HG02852 (cell line): ENCODE measurements at regions not wholly inside any gene's neighbourhood (a gene's known extent, or its start where the extent isn't known, plus 50 kb on each side); places are given as distances from the start of the nearest gene placed in this dataset.

ENCODE experiments used
- ATAC-seq: cut with Tn5 transposase; IDR thresholded peaks from one replicate; pipeline ENCODE4 v1.9.1; 2021; ENCODE audit warnings: mild to moderate bottlenecking, moderate library complexity; ENCODE audit not compliant: unreplicated experiment

GRCh38 chr16:74232806-74233465 lies 63.7 kb upstream of the PSMD7 start:
- ATAC-seq, result no peak

- no peak for ATAC-seq
These were observed 66.5 kb upstream of the PSMD7 start for GRCh38 chr16:74230126-74230525.

GRCh38 chr16:74226338-74226954 lies 70.2 kb upstream of the PSMD7 start:
- no peak for ATAC-seq

- no peak for ATAC-seq
These were observed 71.6 kb upstream of the PSMD7 start for GRCh38 chr16:74224828-74225612.

- ATAC-seq, result no peak
These were observed 74.8 kb upstream of the PSMD7 start for GRCh38 chr16:74221828-74222227.

- no peak for ATAC-seq
These were observed 76.9 kb upstream of the PSMD7 start for GRCh38 chr16:74219706-74220105.

- ATAC-seq, result no peak
These were observed 77.7 kb upstream of the PSMD7 start for GRCh38 chr16:74218871-74219270.

- ATAC-seq, result no peak
These were observed 80.3 kb upstream of the PSMD7 start for GRCh38 chr16:74216319-74216718.

- ATAC-seq, result no peak
These were observed 81.4 kb upstream of the PSMD7 start for GRCh38 chr16:74215249-74215648.

GRCh38 chr16:74213372-74213771 lies 83.2 kb upstream of the PSMD7 start:
- ATAC-seq, result no peak

- no peak for ATAC-seq
These were observed 86.4 kb upstream of the PSMD7 start for GRCh38 chr16:74210245-74210644.

GRCh38 chr16:74202009-74202408 lies 94.6 kb upstream of the PSMD7 start:
- ATAC-seq, result no peak

- no peak for ATAC-seq
These were observed 95.0 kb upstream of the PSMD7 start for GRCh38 chr16:74201576-74201975.

- no peak for ATAC-seq
These were observed 95.7 kb upstream of the PSMD7 start for GRCh38 chr16:74200921-74201320.

GRCh38 chr16:74199842-74200124 lies 96.8 kb upstream of the PSMD7 start:
- no peak for ATAC-seq

- ATAC-seq, result no peak
These were observed 97.4 kb upstream of the PSMD7 start for GRCh38 chr16:74199066-74199841.

GRCh38 chr16:74192281-74192797 lies 104.3 kb upstream of the PSMD7 start:
- no peak for ATAC-seq

- ATAC-seq, result no peak
These were observed 106.3 kb upstream of the PSMD7 start for GRCh38 chr16:74190292-74190691.

GRCh38 chr16:74188856-74189255 lies 107.8 kb upstream of the PSMD7 start:
- ATAC-seq, result no peak

- no peak for ATAC-seq
These were observed 110.0 kb upstream of the PSMD7 start for GRCh38 chr16:74186561-74186971.

- ATAC-seq, result no peak
These were observed 111.8 kb upstream of the PSMD7 start for GRCh38 chr16:74184839-74185238.
